SKM-1 treated with dmso at 0.1 percent for 144 hours (cell line): ENCODE measurements at regions not wholly inside any gene's neighbourhood (a gene's known extent, or its start where the extent isn't known, plus 50 kb on each side); places are given as distances from the start of the nearest gene placed in this dataset.
"Not testable (repeated sequence)": the region's sequence is repeated elsewhere in the genome, so short reads cannot be mapped to it uniquely, and the experiment has no call there.

Experiments used
- DNase-seq: peaks from one replicate; lab custom pipeline; 2025; ENCODE audit not compliant: unreplicated experiment; lab: John Stamatoyannopoulos, UW

GRCh38 chr12:19972325-19973288 lies 395.7 kb upstream of the PDE3A start:
- DNase-seq = no peak

GRCh38 chr12:19978193-19978592 lies 390.1 kb upstream of the PDE3A start:
- DNase-seq = no peak

GRCh38 chr12:19979584-19979983 lies 388.8 kb upstream of the PDE3A start:
- DNase-seq = no peak

- no peak for DNase-seq
Measured at GRCh38 chr12:19981944-19982343, 386.4 kb upstream of the PDE3A start.

- no peak for DNase-seq
Measured at GRCh38 chr12:19988001-19988400, 380.3 kb upstream of the PDE3A start.

GRCh38 chr12:19988459-19988873 lies 379.9 kb upstream of the PDE3A start:
- no peak for DNase-seq

- no peak for DNase-seq
Measured at GRCh38 chr12:19988948-19989347, 379.4 kb upstream of the PDE3A start.

- no peak for DNase-seq
Measured at GRCh38 chr12:19991146-19991545, 377.2 kb upstream of the PDE3A start.

- no peak for DNase-seq
Measured at GRCh38 chr12:19992311-19992710, 376.0 kb upstream of the PDE3A start.

- DNase-seq = no peak
Measured at GRCh38 chr12:19994968-19995367, 373.4 kb upstream of the PDE3A start.

GRCh38 chr12:19997656-19998400 lies 370.5 kb upstream of the PDE3A start:
- no peak for DNase-seq

GRCh38 chr12:19998411-19998810 lies 369.9 kb upstream of the PDE3A start:
- DNase-seq = no peak

GRCh38 chr12:19998961-19999804 lies 369.2 kb upstream of the PDE3A start:
- DNase-seq = no peak

GRCh38 chr12:19999805-20000138 lies 368.6 kb upstream of the PDE3A start:
- DNase-seq = no peak

GRCh38 chr12:20000229-20000849 lies 368.0 kb upstream of the PDE3A start:
- DNase-seq = no peak

- DNase-seq = no peak
Measured at GRCh38 chr12:20003252-20003651, 365.1 kb upstream of the PDE3A start.

GRCh38 chr12:20004952-20005351 lies 363.4 kb upstream of the PDE3A start:
- no peak for DNase-seq

GRCh38 chr12:20006871-20007730 lies 361.2 kb upstream of the PDE3A start:
- DNase-seq = no peak

GRCh38 chr12:20009965-20010364 lies 358.4 kb upstream of the PDE3A start:
- DNase-seq = not testable (repeated sequence)

GRCh38 chr12:20011200-20011599 lies 357.1 kb upstream of the PDE3A start:
- no peak for DNase-seq
